Neural progenitor cell (in vitro differentiated cells): ENCODE measurements at regions not wholly inside any gene's neighbourhood (a gene's known extent, or its start where the extent isn't known, plus 50 kb on each side); places are given as distances from the start of the nearest gene placed in this dataset.

Source experiments
- CTCF ChIP-seq: fragments of 200-600 bp; sonication (generic); IDR thresholded peaks from 2 replicates; pipeline ENCODE4 v1.5.1; 2017; ENCODE audit warnings: antibody characterized with exemption, mild to moderate bottlenecking
- EZH2 ChIP-seq: fragments of 200-600 bp; sonication (generic); IDR thresholded peaks from 2 replicates; pipeline ENCODE4 v1.6.1; 2017; ENCODE audit warnings: antibody characterized with exemption, mild to moderate bottlenecking, moderate library complexity

GRCh38 chr21:36560933-36561575 lies 81.1 kb upstream of the CLDN14 start:
- TF ChIP-seq CTCF (no peak), EZH2 (no peak)
